AG04450 (cell line): ENCODE measurements at regions not wholly inside any gene's neighbourhood (a gene's known extent, or its start where the extent isn't known, plus 50 kb on each side); places are given as distances from the start of the nearest gene placed in this dataset.

ENCODE experiments used
- CTCF ChIA-PET: fragments of 300-600, 350-600 bp; formaldehyde crosslinking; extraction: SDS; loops from one replicate; lab custom pipeline; 2022; ENCODE audit warnings: antibody characterized with exemption, inconsistent platforms; lab: Charles Lee
- POLR2A ChIA-PET: fragments of 350-600 bp; formaldehyde crosslinking; extraction: SDS; loops from one replicate; lab custom pipeline; 2021; ENCODE audit warnings: antibody characterized with exemption, inconsistent platforms; lab: Yijun Ruan, JAX
- DNase-seq: peaks from one replicate; pipeline ENCODE4 v3.0.0-alpha.2; 2011; ENCODE audit warnings: low read depth, low spot score
- H3K27ac ChIP-seq: one replicate; pipeline ENCODE4 v1.5.1; 2012; ENCODE audit warnings: low read depth, low read length, control low read depth
- H3K27me3 ChIP-seq: one replicate; pipeline ENCODE4 v1.6.0; 2012; ENCODE audit warnings: low read length; ENCODE audit not compliant: control insufficient read depth, insufficient read depth
- H3K4me3 ChIP-seq: 2 replicates; pipeline ENCODE4 v1.5.1; 2011; ENCODE audit warnings: mild to moderate bottlenecking, low read depth, low read length, control low read depth
- H3K9me3 ChIP-seq: 2 replicates; pipeline ENCODE4 v1.5.1; 2012; ENCODE audit warnings: low read length; ENCODE audit not compliant: control insufficient read depth, insufficient read depth
- TF ChIP-seq, protein P1 (sequence below): IDR thresholded peaks from 2 replicates; pipeline ENCODE4 v1.5.1; 2011; ENCODE audit warnings: low read depth, low read length, control low read depth, inconsistent platforms

DNA sequence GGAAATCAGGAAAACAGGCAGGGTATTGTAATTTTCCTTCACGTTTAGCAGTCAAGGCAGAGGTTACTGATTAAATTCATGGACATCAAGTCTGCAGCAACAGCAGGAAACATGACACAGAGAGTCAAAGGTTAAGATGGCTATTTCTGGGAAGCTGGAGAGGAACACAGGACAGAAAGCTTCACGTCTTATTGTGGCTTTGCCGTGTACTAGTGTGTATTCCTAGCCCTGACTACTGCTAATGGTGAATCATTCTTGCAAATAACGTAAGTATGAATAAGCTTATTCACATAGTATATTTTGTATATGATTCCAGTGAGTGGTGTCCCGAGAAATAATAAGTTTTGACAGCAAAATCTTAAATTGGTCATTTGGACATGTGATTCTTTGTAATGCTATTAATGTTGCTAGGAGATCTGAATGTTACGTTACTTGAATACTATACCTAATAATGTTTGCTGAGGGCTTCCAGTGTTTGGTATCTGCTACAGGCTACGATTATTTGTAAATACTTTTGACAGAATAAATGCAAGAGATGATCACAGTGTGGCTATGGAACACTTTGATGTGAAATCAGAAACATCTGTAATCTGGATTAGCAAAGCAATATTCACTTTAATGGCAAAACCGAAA lies 77.4 kb downstream of the DISP1 start:
- TF ChIP-seq, protein P1, sequence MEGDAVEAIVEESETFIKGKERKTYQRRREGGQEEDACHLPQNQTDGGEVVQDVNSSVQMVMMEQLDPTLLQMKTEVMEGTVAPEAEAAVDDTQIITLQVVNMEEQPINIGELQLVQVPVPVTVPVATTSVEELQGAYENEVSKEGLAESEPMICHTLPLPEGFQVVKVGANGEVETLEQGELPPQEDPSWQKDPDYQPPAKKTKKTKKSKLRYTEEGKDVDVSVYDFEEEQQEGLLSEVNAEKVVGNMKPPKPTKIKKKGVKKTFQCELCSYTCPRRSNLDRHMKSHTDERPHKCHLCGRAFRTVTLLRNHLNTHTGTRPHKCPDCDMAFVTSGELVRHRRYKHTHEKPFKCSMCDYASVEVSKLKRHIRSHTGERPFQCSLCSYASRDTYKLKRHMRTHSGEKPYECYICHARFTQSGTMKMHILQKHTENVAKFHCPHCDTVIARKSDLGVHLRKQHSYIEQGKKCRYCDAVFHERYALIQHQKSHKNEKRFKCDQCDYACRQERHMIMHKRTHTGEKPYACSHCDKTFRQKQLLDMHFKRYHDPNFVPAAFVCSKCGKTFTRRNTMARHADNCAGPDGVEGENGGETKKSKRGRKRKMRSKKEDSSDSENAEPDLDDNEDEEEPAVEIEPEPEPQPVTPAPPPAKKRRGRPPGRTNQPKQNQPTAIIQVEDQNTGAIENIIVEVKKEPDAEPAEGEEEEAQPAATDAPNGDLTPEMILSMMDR, result no peak
- ChIA-PET POLR2A (no interaction called here), CTCF (interaction anchor here (1.0 kb wide), 1 partner anchor 23 kb away, joined by 3 read pairs; no protein-coding TSS in a partner anchor)
- Histone ChIP-seq H3K9me3 (peaks cover 12% of the 10 kb centered on the region), H3K27me3 (no peaks in the 10 kb centered on the region), H3K27ac (no peak overlapping the region), H3K4me3 (no peak overlapping the region)
- DNase-seq, result no peak

DNA sequence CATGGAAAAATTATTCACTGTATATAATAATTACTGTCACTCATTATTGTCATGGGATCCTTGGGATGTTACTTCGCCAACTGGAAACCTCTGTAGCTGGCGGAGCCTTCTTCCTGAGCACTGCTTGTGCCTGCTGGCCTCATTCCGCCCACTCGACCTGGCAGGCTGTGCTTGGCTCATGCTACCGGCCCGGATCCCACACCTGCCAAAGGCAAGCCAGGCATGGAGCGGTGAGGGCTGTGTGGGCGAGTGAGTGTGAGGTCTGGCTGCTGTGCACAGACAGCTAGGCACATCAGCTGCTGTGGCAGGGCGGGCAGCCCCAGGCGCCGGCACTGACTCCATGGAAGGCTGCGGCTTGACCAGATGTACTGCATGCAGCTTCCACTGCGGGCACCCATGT lies 78.4 kb downstream of the DISP1 start:
- H3K4me3 ChIP-seq, result no peak overlapping the region
- CTCF ChIA-PET, result interaction anchor here (1.0 kb wide), 1 partner anchor 22 kb away, joined by 3 read pairs; no protein-coding TSS in a partner anchor
- DNase-seq, result no peak
- POLR2A ChIA-PET, result no interaction called here
- H3K27me3 ChIP-seq, result no peaks in the 10 kb centered on the region
- no peak overlapping the region for H3K27ac ChIP-seq
- peaks cover 12% of the 10 kb centered on the region for H3K9me3 ChIP-seq
- TF ChIP-seq, protein P1, result no peak

- TF ChIP-seq, protein P1, result no peak
- Histone ChIP-seq H3K9me3 (peaks cover 12% of the 10 kb centered on the region), H3K27ac (no peak overlapping the region), H3K4me3 (no peak overlapping the region), H3K27me3 (no peaks in the 10 kb centered on the region)
- DNase-seq, result no peak
- POLR2A ChIA-PET, result no interaction called here
- CTCF ChIA-PET, result no interaction called here
These were observed 79.5 kb downstream of the DISP1 start for GRCh38 chr1:222894331-222894730.

DNA sequence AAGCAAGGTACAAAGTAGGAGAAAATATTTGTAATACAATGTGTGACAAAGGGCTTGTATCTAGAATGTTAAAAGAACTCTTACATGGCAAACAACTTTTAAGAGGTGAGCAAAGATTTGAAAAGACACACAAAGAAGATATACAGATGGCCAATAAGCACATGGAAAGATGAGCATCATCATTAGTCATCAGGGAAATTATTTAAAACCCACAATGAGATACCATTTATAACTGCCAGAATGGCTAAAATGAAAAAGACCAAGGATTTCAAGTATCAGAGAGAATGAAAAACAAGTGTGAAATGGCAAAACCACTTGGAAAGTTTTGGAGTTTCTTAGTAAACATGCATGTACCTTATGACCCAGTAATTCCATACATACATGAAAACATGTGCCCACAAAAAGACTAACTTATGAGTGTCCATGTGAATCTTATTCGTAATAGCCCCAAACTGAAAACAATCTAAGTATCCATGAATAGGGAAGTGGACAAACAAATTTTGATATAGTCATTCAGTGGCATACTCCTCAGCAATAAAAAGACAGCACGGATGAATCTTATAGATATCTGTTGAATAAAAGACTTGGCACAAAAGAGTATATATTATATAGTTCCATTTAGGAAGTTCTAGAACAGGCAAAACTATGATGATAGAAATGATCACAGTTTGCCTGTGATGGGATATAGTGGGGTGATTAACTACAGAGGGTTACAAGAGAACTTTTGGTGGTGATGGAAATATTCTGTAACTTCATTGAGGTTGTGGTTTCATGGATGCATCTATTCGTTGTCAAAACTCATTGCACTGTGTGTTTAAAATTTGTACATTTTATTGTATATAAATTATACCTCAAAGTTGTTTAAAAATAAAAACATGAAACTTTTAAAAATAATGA lies 82.0 kb downstream of the DISP1 start:
- TF ChIP-seq, protein P1, result no peak
- DNase-seq, result no peak
- Histone ChIP-seq H3K4me3 (no peak overlapping the region), H3K9me3 (peaks cover 12% of the 10 kb centered on the region), H3K27ac (no peak overlapping the region), H3K27me3 (no peaks in the 10 kb centered on the region)
- CTCF ChIA-PET, result no interaction called here
- POLR2A ChIA-PET, result no interaction called here
